Endothelial cell of umbilical vein (primary cell): ENCODE measurements at regions not wholly inside any gene's neighbourhood (a gene's known extent, or its start where the extent isn't known, plus 50 kb on each side); places are given as distances from the start of the nearest gene placed in this dataset.

Experiments
- BruUV-seq: library from RNA; stranded (reverse); fragments of 400-500 nt; replicated peaks from 2 replicates; lab custom pipeline; 2021; lab: Mats Ljungman, UMichigan
- CTCF ChIA-PET: fragments of 300-600, 350-600 bp; sonication (Branson Sonifier 250); formaldehyde crosslinking; loops from one replicate; lab custom pipeline; 2021; ENCODE audit warnings: antibody characterized with exemption, inconsistent platforms; lab: Charles Lee
- POLR2A ChIA-PET: fragments of 300-600, 350-600 bp; sonication (Branson Sonifier 250); formaldehyde crosslinking; loops from one replicate; lab custom pipeline; 2021; ENCODE audit warnings: antibody characterized with exemption, inconsistent platforms; lab: Charles Lee
- DNase-seq: peaks from one replicate; pipeline ENCODE4 v3.0.0-alpha.2; 2011; ENCODE audit warnings: low read depth, low spot score
- FAIRE-seq: peaks from 2 replicates; lab custom pipeline; 2011; peaks lifted over from hg19 to GRCh38; lab: Jason Lieb, UNC
- H2AFZ ChIP-seq: 2 replicates; pipeline ENCODE4 v1.6.0; 2012; ENCODE audit warnings: low read depth, low read length, control low read depth, inconsistent platforms
- H3K27ac ChIP-seq: 2 replicates; pipeline ENCODE4 v1.5.1; 2011; ENCODE audit warnings: low read depth, mild to moderate bottlenecking, control low read depth, low read length, moderate library complexity; ENCODE audit not compliant: insufficient read depth
- H3K27me3 ChIP-seq, 2 experiments: 2 replicates each; pipeline versions ENCODE4 v1.6.0 to v1.6.1; 2011; ENCODE audit warnings: low read length in 2 of 2, mixed read lengths in 1 of 2; ENCODE audit not compliant: control insufficient read depth in 2 of 2, insufficient read depth in 2 of 2
- H3K36me3 ChIP-seq, 2 experiments: 2 replicates in 1 of 2; 3 replicates in 1 of 2; pipeline ENCODE4 v1.5.1; 2011; ENCODE audit warnings: low read length in 2 of 2, mild to moderate bottlenecking in 1 of 2, moderate library complexity in 1 of 2; ENCODE audit not compliant: control insufficient read depth in 2 of 2, insufficient read depth in 2 of 2; ENCODE audit errors: extremely low read depth in 1 of 2
- H3K4me1 ChIP-seq: 3 replicates; pipeline ENCODE4 v1.5.1; 2011; ENCODE audit warnings: mild to moderate bottlenecking, low read length; ENCODE audit not compliant: control insufficient read depth, insufficient read depth; ENCODE audit errors: extremely low read depth
- H3K4me2 ChIP-seq: 2 replicates; pipeline ENCODE4 v1.6.1; 2011; ENCODE audit warnings: low read length, control low read depth, mixed read lengths; ENCODE audit not compliant: insufficient read depth
- H3K4me3 ChIP-seq, 3 experiments: fragments of 200-600 bp in 1 of 3; sonication (generic), shearing (Covaris generic) in 1 of 3; replicated peaks in 1 of 3; 2 replicates each; pipeline ENCODE4 v1.5.1; 2011 to 2016; ENCODE audit warnings: control low read depth in 3 of 3, low read length in 3 of 3, mild to moderate bottlenecking in 2 of 3, inconsistent platforms in 1 of 3, low read depth in 1 of 3, moderate library complexity in 1 of 3; ENCODE audit not compliant: insufficient read depth in 1 of 3
- H3K79me2 ChIP-seq: 2 replicates; pipeline ENCODE4 v1.6.0; 2012; ENCODE audit warnings: low read length, inconsistent platforms; ENCODE audit not compliant: control insufficient read depth, insufficient read depth
- H3K9ac ChIP-seq: replicated peaks from 2 replicates; pipeline ENCODE3; 2011; ENCODE audit warnings: low read length, control low read depth; ENCODE audit not compliant: insufficient read depth; ENCODE audit errors: extremely low read depth
- H3K9me1 ChIP-seq: replicated peaks from 3 replicates; pipeline ENCODE4 v1.6.0; 2011; ENCODE audit warnings: mild to moderate bottlenecking, low read length; ENCODE audit not compliant: control insufficient read depth, insufficient read depth; ENCODE audit errors: extremely low read depth
- H3K9me3 ChIP-seq: replicated peaks from 2 replicates; pipeline ENCODE4 v1.5.1; 2012; ENCODE audit warnings: low read length, inconsistent platforms; ENCODE audit not compliant: control insufficient read depth, insufficient read depth
- H4K20me1 ChIP-seq: replicated peaks from 2 replicates; pipeline ENCODE3; 2011; ENCODE audit warnings: mild to moderate bottlenecking, low read length; ENCODE audit not compliant: control insufficient read depth, insufficient read depth; ENCODE audit errors: extremely low read depth
- CTCF ChIP-seq, 2 donors: IDR thresholded peaks; 1 replicate in 1 of 2; 2 replicates in 1 of 2; pipeline ENCODE4 v1.5.1; 2011; ENCODE audit warnings: low read length in 2 of 2, mild to moderate bottlenecking in 2 of 2, moderate library complexity in 2 of 2, control low read depth in 1 of 2, inconsistent platforms in 1 of 2, low read depth in 1 of 2; ENCODE audit not compliant: insufficient read depth in 1 of 2; ENCODE audit errors: extremely low read depth in 1 of 2
- EZH2 ChIP-seq: IDR thresholded peaks from 2 replicates; pipeline ENCODE4 v1.6.1; 2012; ENCODE audit warnings: borderline replicate concordance, low read depth, mild to moderate bottlenecking, moderate library complexity, low read length, inconsistent platforms; ENCODE audit not compliant: severe bottlenecking
- FOS ChIP-seq: IDR thresholded peaks from 2 replicates; pipeline ENCODE4 v1.6.1; 2011; ENCODE audit warnings: mild to moderate bottlenecking, low read length, moderate library complexity, borderline replicate concordance; ENCODE audit not compliant: insufficient read depth
- GATA2 ChIP-seq: IDR thresholded peaks from 2 replicates; pipeline ENCODE4 v1.7.0; 2011; ENCODE audit warnings: low read depth, mild to moderate bottlenecking, moderate library complexity, mixed read lengths, low read length; ENCODE audit not compliant: insufficient read length, insufficient read depth
- JUN ChIP-seq: IDR thresholded peaks from 2 replicates; pipeline ENCODE4 v1.6.1; 2011; ENCODE audit warnings: borderline replicate concordance, low read depth; ENCODE audit not compliant: insufficient read length, insufficient read depth
- MAX ChIP-seq: IDR thresholded peaks from 2 replicates; pipeline ENCODE4 v1.6.1; 2011; ENCODE audit not compliant: insufficient read depth, insufficient read length
- MYC ChIP-seq: IDR thresholded peaks from one replicate; pipeline ENCODE4 v1.6.1; 2011; ENCODE audit warnings: mild to moderate bottlenecking, low read depth, low read length
- POLR2A ChIP-seq: IDR thresholded peaks from 2 replicates; pipeline ENCODE4 v1.6.1; 2012; ENCODE audit warnings: low read depth, mild to moderate bottlenecking, control low read depth, low read length
- POLR2AphosphoS5 ChIP-seq: IDR thresholded peaks from 2 replicates; pipeline ENCODE4 v1.6.1; 2012; ENCODE audit warnings: low read depth, mild to moderate bottlenecking, control low read depth, low read length, moderate library complexity; ENCODE audit not compliant: insufficient read depth
- dilution Hi-C: fragments of 300-500 bp; cut with MboI; formaldehyde crosslinking; loops from one replicate; pipeline ENCODE4 v1.15.0; 2019; ENCODE audit warnings: low sequenced_read_pairs; ENCODE audit not compliant: extremely low pct_ligation_motif_present
- intact Hi-C: fragments of 100-400 bp; cut with micrococcal nuclease; formaldehyde crosslinking; loops from one replicate; pipeline ENCODE4 v1.10.0; 2022

GRCh38 chr10:113292086-113292485 is 260.8 kb upstream of the HABP2 start:
- H3K4me1 ChIP-seq: no peaks in the 10 kb centered on the region
- no peaks in the 10 kb centered on the region for H3K9me1 ChIP-seq
- no peaks in the 10 kb centered on the region for H4K20me1 ChIP-seq
- H3K9me3 ChIP-seq: no peaks in the 10 kb centered on the region
- no peak overlapping the region for H2AFZ ChIP-seq
- intact Hi-C loops (no loop called here), dilution Hi-C loops (no loop called here)
- no peak overlapping the region for H3K4me2 ChIP-seq
- no peak for FAIRE-seq
- H3K4me3 ChIP-seq: no peak overlapping the region
- ChIA-PET CTCF (no interaction called here), POLR2A (no interaction called here)
- DNase-seq: no peak
- no peak overlapping the region for H3K9ac ChIP-seq
- no peaks in the 10 kb centered on the region for H3K79me2 ChIP-seq
- H3K27ac ChIP-seq: no peak overlapping the region
- no TSS peak for BruUV-seq
- H3K36me3 ChIP-seq: no peaks in the 10 kb centered on the region
- TF ChIP-seq MYC: no peak
- no peak for TF ChIP-seq JUN
- TF ChIP-seq EZH2: no peak
- no peak for TF ChIP-seq FOS
- TF ChIP-seq GATA2: no peak
- no peak for TF ChIP-seq POLR2AphosphoS5
- TF ChIP-seq CTCF (IDR thresholded peaks at IDR 0.05; ENCODE audit: extremely low read depth in 1 of 2, insufficient read depth in 1 of 2, low read depth in 1 of 2, low read length in 2 of 2): no peak
- TF ChIP-seq POLR2A: no peak
- TF ChIP-seq MAX: no peak
- no peaks in the 10 kb centered on the region for H3K27me3 ChIP-seq
